ENCODE measurements at regions not wholly inside any gene's neighbourhood (a gene's known extent, or its start where the extent isn't known, plus 50 kb on each side); places are given as distances from the start of the nearest gene placed in this dataset.

GRCh38 chr1:71170925-71171324, 90.1 kb upstream of the ZRANB2 start:
- DNase-seq, result no peak

- DNase-seq, result no peak
Observed at GRCh38 chr1:71167505-71167904, 86.7 kb upstream of the ZRANB2 start.

GRCh38 chr1:71166178-71167173, 85.6 kb upstream of the ZRANB2 start:
- no peak for DNase-seq

DNA sequence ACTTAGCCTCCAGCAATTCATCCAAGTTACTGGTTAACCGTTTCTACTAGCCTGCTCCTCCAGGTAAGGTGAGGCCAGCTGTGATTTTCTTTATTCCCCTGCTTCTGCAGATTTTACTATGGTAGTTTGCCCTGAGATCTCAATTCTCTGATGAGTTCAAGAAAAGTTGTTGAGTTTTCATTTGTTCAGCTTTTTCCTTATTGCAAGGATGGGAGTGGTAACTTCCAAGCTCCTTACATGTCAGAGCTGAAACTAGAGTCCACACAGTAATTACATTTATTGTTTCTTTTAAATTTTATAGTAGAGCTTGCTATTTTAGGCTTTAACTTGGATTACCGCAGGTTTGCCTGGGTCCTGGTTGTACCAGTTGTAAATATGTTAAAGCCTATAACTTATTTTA, 76.9 kb upstream of the ZRANB2 start:
- DNase-seq, result no peak

DNA sequence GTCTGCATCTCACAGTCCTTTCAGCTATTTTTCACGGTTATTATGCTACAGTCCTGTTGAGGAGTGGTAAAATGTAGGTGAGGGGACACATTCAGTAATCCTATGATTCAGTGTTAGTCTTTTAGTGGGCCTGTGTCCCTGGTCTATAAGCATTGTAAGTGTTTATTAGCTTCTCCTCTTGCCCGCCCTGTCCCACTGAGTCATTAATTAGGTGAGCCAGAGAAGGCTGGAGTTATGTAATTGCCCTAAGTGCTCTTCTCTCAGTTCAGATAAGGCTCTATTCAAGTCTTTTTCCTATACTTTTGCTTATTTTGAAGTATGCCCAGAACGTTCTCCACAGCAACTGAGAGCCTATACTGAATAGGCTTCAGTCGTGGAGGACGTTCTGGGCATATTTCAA, 76.3 kb upstream of the ZRANB2 start:
- no peak for DNase-seq

DNA sequence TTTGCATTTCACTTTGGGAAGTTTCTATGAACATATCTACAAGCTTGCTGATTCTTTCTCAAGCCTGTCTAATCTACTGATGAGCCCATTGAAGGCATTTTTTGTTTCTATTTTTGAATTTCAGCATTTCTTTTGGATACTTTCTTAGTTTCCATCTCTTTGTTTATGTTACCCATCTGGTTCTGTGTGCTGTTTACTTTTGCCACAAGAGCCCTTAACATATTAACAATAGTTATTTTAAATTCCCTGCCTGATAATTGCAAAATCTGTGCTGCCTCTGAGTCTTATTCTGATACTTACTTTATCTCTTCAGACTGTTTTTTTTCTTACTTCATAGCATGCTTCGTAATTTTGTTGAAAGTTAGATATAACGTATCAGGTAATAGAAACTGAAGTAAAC, 75.8 kb upstream of the ZRANB2 start:
- no peak for DNase-seq

GRCh38 chr1:71154429-71154828, 73.6 kb upstream of the ZRANB2 start:
- no peak for DNase-seq

GRCh38 chr1:71153826-71154225, 73.0 kb upstream of the ZRANB2 start:
- no peak for DNase-seq

DNA sequence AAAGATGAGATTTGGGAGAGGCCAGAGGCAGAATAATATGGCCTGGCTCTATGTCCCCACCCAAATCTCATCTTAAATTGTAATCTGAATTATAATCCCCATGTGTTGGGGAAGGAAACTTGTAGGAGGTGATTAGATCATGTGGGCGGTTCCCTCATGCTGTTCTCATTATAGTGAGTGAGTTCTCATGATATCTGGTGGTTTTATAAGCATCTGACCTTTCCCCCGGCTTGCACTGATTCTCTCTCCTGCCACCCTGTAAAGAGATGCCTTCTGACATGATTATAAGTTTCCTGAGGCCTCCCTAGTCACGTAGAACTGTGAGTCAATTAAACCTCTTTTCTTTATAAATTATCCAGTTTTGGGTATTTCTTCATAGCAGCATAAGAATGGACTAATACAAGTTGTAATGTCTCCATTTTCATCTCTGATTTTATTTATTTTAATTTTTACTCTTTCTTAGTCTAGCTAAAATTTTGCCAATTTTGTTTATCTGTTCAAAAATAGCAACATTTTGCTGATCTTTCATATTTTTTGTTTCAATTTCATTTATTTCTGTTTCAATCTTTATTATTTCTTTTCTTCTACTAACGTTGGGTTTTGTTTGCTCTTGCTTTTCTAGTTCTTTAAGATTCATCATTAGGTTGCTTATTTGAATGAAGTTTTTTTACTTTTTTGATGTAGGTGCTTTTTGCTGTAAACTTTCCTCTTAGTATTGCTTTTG, 67.0 kb upstream of the ZRANB2 start:
- no peak for DNase-seq

- DNase-seq, result no peak
Observed at GRCh38 chr1:71135571-71135970, 54.7 kb upstream of the ZRANB2 start.

All from NCI-H1105 (cell line).